H9 (cell line): ENCODE measurements at regions not wholly inside any gene's neighbourhood (a gene's known extent, or its start where the extent isn't known, plus 50 kb on each side); places are given as distances from the start of the nearest gene placed in this dataset.

Source experiments
- DNase-seq: peaks from one replicate; pipeline ENCODE4 v3.0.0-alpha.2; 2017
- H2AFZ ChIP-seq: one replicate; pipeline ENCODE4 v1.6.1; 2013; ENCODE audit warnings: mild to moderate bottlenecking, low read length, control low read depth, moderate library complexity
- H2AK5ac ChIP-seq: 2 replicates; pipeline ENCODE4 v1.6.1; 2013; ENCODE audit warnings: low read length, control low read depth, mixed read lengths; ENCODE audit not compliant: insufficient read length
- H2BK120ac ChIP-seq: one replicate; pipeline ENCODE4 v1.6.1; 2013; ENCODE audit warnings: low read depth, mild to moderate bottlenecking, low read length, control low read depth, inconsistent platforms; ENCODE audit not compliant: poor library complexity, severe bottlenecking
- H2BK12ac ChIP-seq: 2 replicates; pipeline ENCODE4 v1.6.1; 2013; ENCODE audit warnings: low read length, control low read depth, mixed read lengths, low read depth; ENCODE audit not compliant: insufficient read length
- H2BK15ac ChIP-seq: 2 replicates; pipeline ENCODE4 v1.6.1; 2013; ENCODE audit warnings: low read depth, low read length, control low read depth
- H2BK20ac ChIP-seq: one replicate; pipeline ENCODE4 v1.6.1; 2013; ENCODE audit warnings: low read depth, mild to moderate bottlenecking, low read length, control low read depth, inconsistent platforms; ENCODE audit not compliant: poor library complexity, severe bottlenecking
- H2BK5ac ChIP-seq: 2 replicates; pipeline ENCODE4 v1.6.1; 2013; ENCODE audit warnings: low read length, control low read depth, mixed read lengths; ENCODE audit not compliant: insufficient read length
- H3K14ac ChIP-seq: 2 replicates; pipeline ENCODE4 v1.6.1; 2013; ENCODE audit warnings: low read length, control low read depth; ENCODE audit not compliant: insufficient read depth
- H3K18ac ChIP-seq: 2 replicates; pipeline ENCODE4 v1.6.1; 2013; ENCODE audit warnings: low read depth, mild to moderate bottlenecking, mixed read lengths, low read length, control low read depth; ENCODE audit not compliant: insufficient read length
- H3K23ac ChIP-seq: 2 replicates; pipeline ENCODE4 v1.6.1; 2013; ENCODE audit warnings: low read length, control low read depth, mixed read lengths, low read depth; ENCODE audit not compliant: insufficient read length
- H3K23me2 ChIP-seq: 2 replicates; pipeline ENCODE4 v1.6.1; 2013; ENCODE audit warnings: low read depth, mild to moderate bottlenecking, mixed read lengths, low read length, control low read depth; ENCODE audit not compliant: insufficient read length, poor library complexity, severe bottlenecking
- H3K27ac ChIP-seq: 2 replicates; pipeline ENCODE4 v1.5.1; 2013; ENCODE audit warnings: low read length, control low read depth, mixed read lengths, low read depth; ENCODE audit not compliant: insufficient read length
- H3K27me3 ChIP-seq: 2 replicates; pipeline ENCODE4 v1.6.1; 2013; ENCODE audit warnings: low read length, control low read depth, inconsistent platforms; ENCODE audit not compliant: insufficient read depth
- H3K4ac ChIP-seq: 2 replicates; pipeline ENCODE4 v1.6.1; 2013; ENCODE audit warnings: low read depth, mild to moderate bottlenecking, control low read depth, inconsistent platforms, low read length, moderate library complexity
- H3K4me1 ChIP-seq: 2 replicates; pipeline ENCODE4 v1.6.1; 2013; ENCODE audit warnings: low read length, control low read depth, inconsistent platforms; ENCODE audit not compliant: insufficient read depth
- H3K4me2 ChIP-seq: 2 replicates; pipeline ENCODE4 v1.6.1; 2013; ENCODE audit warnings: low read length, control low read depth, mixed read lengths; ENCODE audit not compliant: insufficient read length, insufficient read depth
- H3K56ac ChIP-seq: 2 replicates; pipeline ENCODE4 v1.6.1; 2013; ENCODE audit warnings: low read depth, mild to moderate bottlenecking, mixed read lengths, low read length, control low read depth; ENCODE audit not compliant: insufficient read length
- H3K79me1 ChIP-seq: 2 replicates; pipeline ENCODE4 v1.6.1; 2013; ENCODE audit warnings: low read depth, mild to moderate bottlenecking, moderate library complexity, low read length, control low read depth, inconsistent platforms; ENCODE audit not compliant: insufficient read depth, poor library complexity, severe bottlenecking
- H3K79me2 ChIP-seq: 2 replicates; pipeline ENCODE4 v1.6.1; 2013; ENCODE audit warnings: low read length, control low read depth, inconsistent platforms; ENCODE audit not compliant: insufficient read depth
- H3K9ac ChIP-seq: 2 replicates; pipeline ENCODE4 v1.6.1; 2013; ENCODE audit warnings: low read length, control low read depth, mixed read lengths; ENCODE audit not compliant: insufficient read length; ENCODE audit errors: extremely low read depth
- H3K9me3 ChIP-seq: one replicate; pipeline ENCODE4 v1.6.1; 2013; ENCODE audit warnings: low read depth, low read length, inconsistent platforms; ENCODE audit not compliant: control insufficient read depth
- H3T11ph ChIP-seq: one replicate; pipeline ENCODE4 v1.6.1; 2013; ENCODE audit warnings: mild to moderate bottlenecking, low read length, control low read depth, inconsistent platforms
- H4K20me1 ChIP-seq: one replicate; pipeline ENCODE4 v1.6.1; 2013; ENCODE audit not compliant: control insufficient read depth, insufficient read length, insufficient read depth
- H4K5ac ChIP-seq: 2 replicates; pipeline ENCODE4 v1.6.1; 2013; ENCODE audit warnings: low read depth, mild to moderate bottlenecking, mixed read lengths, low read length, control low read depth; ENCODE audit not compliant: insufficient read length
- H4K8ac ChIP-seq: replicated peaks from 2 replicates; pipeline ENCODE4 v1.6.1; 2013; ENCODE audit warnings: low read length, control low read depth, mixed read lengths, low read depth; ENCODE audit not compliant: insufficient read length
- H4K91ac ChIP-seq: 2 replicates; pipeline ENCODE4 v1.6.1; 2013; ENCODE audit warnings: low read depth, mild to moderate bottlenecking, moderate library complexity, mixed read lengths, low read length, control low read depth; ENCODE audit not compliant: insufficient read length
- H3K27ac Mint-ChIP-seq, 3 experiments: 2 replicates in 2 of 3; 3 replicates in 1 of 3; pipeline ENCODE4 v1.8.0; 2020 to 2021; ENCODE audit warnings: mixed read lengths in 3 of 3, mild to moderate bottlenecking in 1 of 3, moderate library complexity in 1 of 3
- H3K27me3 Mint-ChIP-seq: 2 replicates; pipeline ENCODE4 v1.8.0; 2021; ENCODE audit warnings: low read depth, mild to moderate bottlenecking, moderate library complexity, mixed read lengths
- H3K36me3 Mint-ChIP-seq, 3 experiments: 2 replicates in 2 of 3; 3 replicates in 1 of 3; pipeline ENCODE4 v1.8.0; 2020 to 2021; ENCODE audit warnings: low read depth in 3 of 3, mixed read lengths in 3 of 3; ENCODE audit not compliant: insufficient read depth in 1 of 3
- H3K4me1 Mint-ChIP-seq, 2 experiments: 2 replicates each; pipeline ENCODE4 v1.8.0; 2020; ENCODE audit warnings: mixed read lengths in 2 of 2
- H3K4me3 Mint-ChIP-seq, 2 experiments: 2 replicates in 1 of 2; 3 replicates in 1 of 2; pipeline ENCODE4 v1.8.0; 2020 to 2021; ENCODE audit warnings: mild to moderate bottlenecking in 2 of 2, mixed read lengths in 2 of 2, moderate library complexity in 1 of 2
- H3K9me3 Mint-ChIP-seq, 2 experiments: 2 replicates in 1 of 2; 3 replicates in 1 of 2; pipeline ENCODE4 v1.8.0; 2020; ENCODE audit warnings: mild to moderate bottlenecking in 2 of 2, mixed read lengths in 2 of 2, moderate library complexity in 1 of 2
- WGBS: extraction: QIAGEN DNeasy Blood & Tissue Kit; methylation state at CpG from one replicate; pipeline ENCODE4 v1.1.7; 2013; ENCODE audit warnings: missing lambda C conversion rate, low lambda C conversion rate, mixed read lengths; ENCODE audit not compliant: insufficient read length; ENCODE audit errors: extremely low coverage; 5-methylcytosine and 5-hydroxymethylcytosine counted together
- TF ChIP-seq, protein P1 (sequence below): fragments of 200-600 bp; sonication (generic); conservative IDR thresholded peaks from 3 replicates; pipeline ENCODE4 v1.8.0; 2021; ENCODE audit warnings: antibody characterized with exemption, mild to moderate bottlenecking

DNA sequence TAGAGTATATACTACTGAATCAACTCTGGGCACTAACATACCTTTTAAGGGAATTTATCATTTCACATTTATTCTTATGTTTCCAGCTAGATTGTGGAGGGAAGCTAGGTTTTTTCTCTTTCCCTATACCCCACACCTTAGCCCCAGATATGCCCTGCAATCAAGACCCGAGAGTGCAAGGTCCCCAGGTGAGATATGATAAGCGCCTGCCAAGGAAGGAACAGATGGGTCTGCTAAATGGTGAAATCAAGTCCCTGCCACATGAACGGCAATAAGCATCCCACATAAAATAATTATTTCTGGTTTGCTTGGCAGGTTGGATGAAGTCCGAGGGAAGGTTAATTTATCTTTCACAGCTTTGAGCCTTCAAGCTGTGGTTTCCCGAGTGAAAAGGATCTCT, 195.5 kb downstream of the TOX3 start:
- Mint-ChIP-seq H3K27ac (no peak overlapping the region), H3K4me3 (no peak overlapping the region), H3K27me3 (no peaks in the 10 kb centered on the region), H3K9me3 (no peaks in the 10 kb centered on the region; a peak in 1 of 5 replicates), H3K36me3 (no peaks in the 10 kb centered on the region), H3K4me1 (no peaks in the 10 kb centered on the region)
- Histone ChIP-seq H3K23ac (no peak overlapping the region), H2BK120ac (no peak overlapping the region), H3K56ac (no peak overlapping the region), H4K20me1 (no peaks in the 10 kb centered on the region), H2BK5ac (no peak overlapping the region), H3K27ac (no peak overlapping the region), H3K9ac (no peak overlapping the region), H3K4me2 (no peak overlapping the region), H2BK12ac (no peak overlapping the region), H3K23me2 (no peaks in the 10 kb centered on the region), H3K79me1 (no peaks in the 10 kb centered on the region), H2AK5ac (no peak overlapping the region), H2AFZ (no peak overlapping the region), H3K79me2 (no peaks in the 10 kb centered on the region), H4K5ac (no peak overlapping the region), H3K27me3 (no peaks in the 10 kb centered on the region), H3K4ac (no peak overlapping the region), H3K18ac (no peak overlapping the region), H3T11ph (no peak overlapping the region), H4K91ac (no peak overlapping the region), H3K4me1 (no peaks in the 10 kb centered on the region), H4K8ac (no peak overlapping the region), H2BK15ac (no peak overlapping the region), H2BK20ac (no peak overlapping the region), H3K14ac (no peak overlapping the region), H3K9me3 (no peaks in the 10 kb centered on the region)
- DNase-seq: no peak
- no CpG with 5 or more reads among the region's 5 CpGs for WGBS
- TF ChIP-seq, protein P1, sequence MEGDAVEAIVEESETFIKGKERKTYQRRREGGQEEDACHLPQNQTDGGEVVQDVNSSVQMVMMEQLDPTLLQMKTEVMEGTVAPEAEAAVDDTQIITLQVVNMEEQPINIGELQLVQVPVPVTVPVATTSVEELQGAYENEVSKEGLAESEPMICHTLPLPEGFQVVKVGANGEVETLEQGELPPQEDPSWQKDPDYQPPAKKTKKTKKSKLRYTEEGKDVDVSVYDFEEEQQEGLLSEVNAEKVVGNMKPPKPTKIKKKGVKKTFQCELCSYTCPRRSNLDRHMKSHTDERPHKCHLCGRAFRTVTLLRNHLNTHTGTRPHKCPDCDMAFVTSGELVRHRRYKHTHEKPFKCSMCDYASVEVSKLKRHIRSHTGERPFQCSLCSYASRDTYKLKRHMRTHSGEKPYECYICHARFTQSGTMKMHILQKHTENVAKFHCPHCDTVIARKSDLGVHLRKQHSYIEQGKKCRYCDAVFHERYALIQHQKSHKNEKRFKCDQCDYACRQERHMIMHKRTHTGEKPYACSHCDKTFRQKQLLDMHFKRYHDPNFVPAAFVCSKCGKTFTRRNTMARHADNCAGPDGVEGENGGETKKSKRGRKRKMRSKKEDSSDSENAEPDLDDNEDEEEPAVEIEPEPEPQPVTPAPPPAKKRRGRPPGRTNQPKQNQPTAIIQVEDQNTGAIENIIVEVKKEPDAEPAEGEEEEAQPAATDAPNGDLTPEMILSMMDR: no peak
